GM23248 (cell line): ENCODE measurements at regions not wholly inside any gene's neighbourhood (a gene's known extent, or its start where the extent isn't known, plus 50 kb on each side); places are given as distances from the start of the nearest gene placed in this dataset.

Source experiments
- EZH2 ChIP-seq: fragments of 200-600 bp; sonication (generic); IDR thresholded peaks from 2 replicates; pipeline ENCODE4 v1.6.1; 2018; ENCODE audit warnings: antibody characterized with exemption, mild to moderate bottlenecking; ENCODE audit not compliant: insufficient read depth, poor library complexity, severe bottlenecking
- EZH2phosphoT487 ChIP-seq: fragments of 200-600 bp; sonication (generic); IDR thresholded peaks from 2 replicates; pipeline ENCODE4 v1.6.1; 2018; ENCODE audit warnings: antibody characterized with exemption, moderate library complexity, mild to moderate bottlenecking, low read depth; ENCODE audit not compliant: insufficient read depth

DNA sequence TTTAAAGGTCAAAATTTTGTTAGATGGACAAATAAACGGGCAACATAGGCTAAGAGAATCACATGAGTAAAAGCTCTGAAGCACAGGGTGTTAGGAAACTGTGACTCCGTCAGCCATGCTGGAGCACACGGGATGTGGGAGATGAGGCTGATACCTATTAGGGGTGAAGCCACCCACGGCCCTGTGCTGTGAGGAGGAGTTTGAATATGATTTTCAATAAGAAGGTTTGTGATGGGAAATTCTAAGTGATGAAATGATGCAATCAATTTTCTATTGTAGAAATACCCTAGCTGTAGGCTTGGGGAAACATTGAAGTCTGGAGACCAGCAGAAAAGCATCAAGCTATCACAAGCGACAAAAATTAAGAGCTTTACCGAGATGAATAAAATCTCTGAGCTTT, 431.3 kb downstream of the CMPK2 start:
- TF ChIP-seq EZH2phosphoT487 (no peak), EZH2 (no peak)
